GM12874 (cell line): ENCODE measurements at regions not wholly inside any gene's neighbourhood (a gene's known extent, or its start where the extent isn't known, plus 50 kb on each side); places are given as distances from the start of the nearest gene placed in this dataset.

Experiments used
- CTCF ChIP-seq: IDR thresholded peaks from 2 replicates; pipeline ENCODE4 v1.5.1; 2011; ENCODE audit warnings: low read depth, mild to moderate bottlenecking, control low read depth, low read length, moderate library complexity; ENCODE audit not compliant: insufficient read depth

GRCh38 chr2:29974086-29974485 lies 52.7 kb upstream of the ALK start:
- no peak for TF ChIP-seq CTCF

- no peak for TF ChIP-seq CTCF
These were observed 55.9 kb upstream of the ALK start for GRCh38 chr2:29977284-29977683.

- no peak for TF ChIP-seq CTCF
These were observed 60.0 kb upstream of the ALK start for GRCh38 chr2:29981402-29981801.

GRCh38 chr2:29983308-29983707 lies 61.9 kb upstream of the ALK start:
- no peak for TF ChIP-seq CTCF

GRCh38 chr2:29987146-29987545 lies 65.8 kb upstream of the ALK start:
- no peak for TF ChIP-seq CTCF

GRCh38 chr2:29990129-29990528 lies 68.7 kb upstream of the ALK start:
- TF ChIP-seq CTCF, result no peak

- TF ChIP-seq CTCF, result no peak
These were observed 69.7 kb upstream of the ALK start for GRCh38 chr2:29991086-29991485.

GRCh38 chr2:29995241-29995640 lies 73.9 kb upstream of the ALK start:
- no peak for TF ChIP-seq CTCF
